Lower leg skin (tissue), 3 donors: ENCODE measurements at regions not wholly inside any gene's neighbourhood (a gene's known extent, or its start where the extent isn't known, plus 50 kb on each side); places are given as distances from the start of the nearest gene placed in this dataset.

Experiments
- POLR2A ChIP-seq, 2 donors: fragments of 450-650 bp; IDR thresholded peaks; one replicate each; pipeline ENCODE4 v1.6.1; 2016 to 2017; ENCODE audit warnings: antibody characterized with exemption in 2 of 2, mild to moderate bottlenecking in 1 of 2, moderate library complexity in 1 of 2
- TF ChIP-seq, protein P1 (sequence below), 3 donors: fragments of 450-650 bp; IDR thresholded peaks; one replicate each; pipeline ENCODE4 v1.5.1; 2016; ENCODE audit warnings: antibody characterized with exemption in 3 of 3, mild to moderate bottlenecking in 3 of 3, moderate library complexity in 2 of 3

DNA sequence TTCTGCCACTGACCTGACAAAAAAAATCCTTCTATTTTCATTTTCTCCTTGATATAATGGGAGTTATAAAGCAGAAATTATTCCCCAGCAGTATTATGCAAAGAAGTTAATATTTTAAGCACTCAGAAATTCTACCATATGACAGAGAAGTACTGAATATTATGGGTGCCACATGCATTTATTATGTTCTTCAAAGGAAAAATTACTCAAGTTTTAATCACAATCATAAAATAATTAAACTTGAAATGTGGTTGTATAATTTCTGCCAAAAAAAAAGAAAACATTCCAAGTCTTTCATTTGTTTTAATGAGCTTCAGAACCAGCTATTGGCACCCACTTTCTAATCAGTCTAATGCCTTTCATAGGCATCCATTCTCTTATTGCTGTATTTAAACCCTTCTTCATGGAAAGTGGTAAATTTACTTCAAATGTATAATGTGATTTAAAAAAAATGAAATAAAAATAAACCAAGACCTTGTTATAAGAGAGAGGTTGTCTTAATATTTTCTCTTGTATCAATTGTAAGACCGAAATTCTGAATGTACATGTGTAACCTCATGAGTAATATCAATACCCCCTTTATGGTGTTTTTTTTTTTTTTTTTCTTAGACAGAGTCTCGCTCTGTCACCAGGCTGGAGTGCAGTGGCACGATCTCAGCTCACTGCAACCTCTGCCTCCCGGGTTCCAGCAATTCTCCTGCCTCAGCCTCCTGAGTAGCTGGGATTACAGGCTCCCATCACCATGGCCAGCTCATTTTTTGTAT, 302.3 kb downstream of the IRS1 start:
- TF ChIP-seq, protein P1, sequence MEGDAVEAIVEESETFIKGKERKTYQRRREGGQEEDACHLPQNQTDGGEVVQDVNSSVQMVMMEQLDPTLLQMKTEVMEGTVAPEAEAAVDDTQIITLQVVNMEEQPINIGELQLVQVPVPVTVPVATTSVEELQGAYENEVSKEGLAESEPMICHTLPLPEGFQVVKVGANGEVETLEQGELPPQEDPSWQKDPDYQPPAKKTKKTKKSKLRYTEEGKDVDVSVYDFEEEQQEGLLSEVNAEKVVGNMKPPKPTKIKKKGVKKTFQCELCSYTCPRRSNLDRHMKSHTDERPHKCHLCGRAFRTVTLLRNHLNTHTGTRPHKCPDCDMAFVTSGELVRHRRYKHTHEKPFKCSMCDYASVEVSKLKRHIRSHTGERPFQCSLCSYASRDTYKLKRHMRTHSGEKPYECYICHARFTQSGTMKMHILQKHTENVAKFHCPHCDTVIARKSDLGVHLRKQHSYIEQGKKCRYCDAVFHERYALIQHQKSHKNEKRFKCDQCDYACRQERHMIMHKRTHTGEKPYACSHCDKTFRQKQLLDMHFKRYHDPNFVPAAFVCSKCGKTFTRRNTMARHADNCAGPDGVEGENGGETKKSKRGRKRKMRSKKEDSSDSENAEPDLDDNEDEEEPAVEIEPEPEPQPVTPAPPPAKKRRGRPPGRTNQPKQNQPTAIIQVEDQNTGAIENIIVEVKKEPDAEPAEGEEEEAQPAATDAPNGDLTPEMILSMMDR (IDR thresholded peaks at IDR 0.05) = no peak
- no peak for TF ChIP-seq POLR2A (IDR thresholded peaks at IDR 0.05)
